ENCODE measurements at regions not wholly inside any gene's neighbourhood (a gene's known extent, or its start where the extent isn't known, plus 50 kb on each side); places are given as distances from the start of the nearest gene placed in this dataset.

- Histone ChIP-seq H3K9me2 (ENCODE audit: insufficient read depth) (no peaks in the 10 kb centered on the region), H3K79me2 (ENCODE audit: insufficient read depth, low read length) (no peaks in the 10 kb centered on the region), H3K9ac (ENCODE audit: low read length) (no peak overlapping the region), H2AFZ (ENCODE audit: low read depth, low read length, poor library complexity, severe bottlenecking) (no peak overlapping the region), H4K20me1 (ENCODE audit: insufficient read depth) (no peaks in the 10 kb centered on the region), H3K36me3 (ENCODE audit: control insufficient read depth in 1 of 2, insufficient read depth in 2 of 2, low read length in 2 of 2) (no peaks in the 10 kb centered on the region), H3K4me3 (replicated peaks in 1 of 2; ENCODE audit: low read depth in 1 of 2, low read length in 2 of 2) (no peak overlapping the region), H3K4me1 (ENCODE audit: control insufficient read depth in 1 of 2, insufficient read depth in 2 of 2, low read length in 2 of 2) (peaks cover 0 to 15% of the 10 kb centered on the region in 2 experiments; a peak in 2 of 4 replicates), H3K27me3 (ENCODE audit: insufficient read depth, low read length) (no peaks in the 10 kb centered on the region), H3K9me3 (ENCODE audit: control insufficient read depth in 1 of 2, insufficient read depth in 1 of 2, low read depth in 1 of 2, low read length in 2 of 2) (no peaks in the 10 kb centered on the region; a peak in 1 of 4 replicates), H3K4me2 (ENCODE audit: low read length) (no peak overlapping the region), H3K27ac (ENCODE audit: low read depth, low read length) (no peak overlapping the region)
- ATAC-seq: no peak
- RAD21 ChIA-PET (ENCODE audit: low non-redundant PET in 1 of 2, low total read pairs in 2 of 2, uncharacterized antibody in 2 of 2, unreplicated experiment in 2 of 2): no interaction called here
- intact Hi-C loops (cut with micrococcal nuclease): no loop called here
- CTCF ChIA-PET: no interaction called here
- no peak for DNase-seq (ENCODE audit: low read depth, low spot score)
- TF ChIP-seq REST (IDR thresholded peaks at IDR 0.05; ENCODE audit: low read depth) (no peak), ATF3 (IDR thresholded peaks at IDR 0.05) (no peak), SIN3A (IDR thresholded peaks at IDR 0.05; ENCODE audit: low read depth) (no peak), ZBTB33 (IDR thresholded peaks at IDR 0.05; ENCODE audit: extremely low read depth, insufficient replicate concordance, low read length) (no peak), ZFX (IDR thresholded peaks at IDR 0.05) (no peak), ZNF274 (IDR thresholded peaks at IDR 0.05; ENCODE audit: low read depth, low read length) (no peak), YY1 (IDR thresholded peaks at IDR 0.05; ENCODE audit: extremely low read depth, insufficient replicate concordance, low read depth, low read length) (no peak), CEBPB (IDR thresholded peaks at IDR 0.05; ENCODE audit: low read depth) (no peak), JUND (IDR thresholded peaks at IDR 0.05) (no peak), RAD21 (IDR thresholded peaks at IDR 0.05; ENCODE audit: low read depth) (no peak), FOSL1 (IDR thresholded peaks at IDR 0.05; ENCODE audit: low read depth) (no peak), CTCF (IDR thresholded peaks at IDR 0.05 in 2 of 3, conservative IDR thresholded peaks at IDR 0.05 in 1 of 3; ENCODE audit: borderline replicate concordance in 1 of 3, insufficient read depth in 1 of 3, low read depth in 2 of 3, low read length in 2 of 3) (no peak), POLR2A (IDR thresholded peaks at IDR 0.05; ENCODE audit: borderline replicate concordance, extremely low read depth, insufficient read depth, insufficient read length) (no peak), EZH2 (IDR thresholded peaks at IDR 0.05) (no peak)
- POLR2A ChIA-PET: no interaction called here
- no TSS peak for BruUV-seq (replicated peaks)
Observed at GRCh38 chr18:79586436-79587225, 93.0 kb upstream of the CTDP1 start.
